ENCODE measurements at regions not wholly inside any gene's neighbourhood (a gene's known extent, or its start where the extent isn't known, plus 50 kb on each side); places are given as distances from the start of the nearest gene placed in this dataset.

DNA sequence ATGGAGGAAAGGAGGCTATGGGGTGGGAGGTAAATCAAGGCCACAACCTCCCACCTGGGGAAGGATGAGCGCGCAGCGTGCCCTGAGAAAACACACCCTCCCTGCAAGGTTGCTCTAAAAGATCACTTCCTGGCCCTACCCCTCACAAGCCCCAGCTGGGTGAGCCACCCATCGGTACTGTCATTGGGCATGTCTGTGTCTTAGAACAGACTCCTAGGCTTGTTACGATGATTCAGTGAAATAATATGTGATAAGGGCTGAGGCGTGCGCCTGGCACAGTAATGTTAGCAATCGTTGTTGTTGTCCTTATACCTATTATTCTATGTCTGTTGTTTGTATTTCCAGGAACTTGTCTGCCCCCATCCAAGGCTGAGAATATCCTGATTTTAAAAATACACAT lies 175.1 kb downstream of the ZFP36L2 start:
- no peak for DNase-seq

DNA sequence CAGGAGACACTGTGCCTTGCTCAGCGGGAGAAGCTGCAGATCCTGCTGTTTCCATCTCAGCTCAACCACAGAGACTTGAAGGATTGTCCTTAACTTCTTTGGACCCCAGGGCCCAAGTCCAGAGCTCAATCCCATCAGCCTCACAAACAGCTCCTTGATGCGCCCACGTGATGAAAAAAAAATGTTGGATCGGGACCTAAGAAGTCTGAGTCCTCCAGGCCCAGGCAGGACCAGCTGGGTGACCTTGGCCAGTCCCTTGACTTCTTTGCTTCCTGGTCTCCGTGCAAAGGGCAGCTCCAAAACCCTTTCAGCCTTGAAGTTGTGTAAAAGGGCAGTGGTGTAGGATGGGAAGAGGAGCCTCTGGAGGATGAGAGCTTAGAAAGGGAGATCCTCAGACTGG lies 175.5 kb downstream of the ZFP36L2 start:
- no peak for DNase-seq

DNA sequence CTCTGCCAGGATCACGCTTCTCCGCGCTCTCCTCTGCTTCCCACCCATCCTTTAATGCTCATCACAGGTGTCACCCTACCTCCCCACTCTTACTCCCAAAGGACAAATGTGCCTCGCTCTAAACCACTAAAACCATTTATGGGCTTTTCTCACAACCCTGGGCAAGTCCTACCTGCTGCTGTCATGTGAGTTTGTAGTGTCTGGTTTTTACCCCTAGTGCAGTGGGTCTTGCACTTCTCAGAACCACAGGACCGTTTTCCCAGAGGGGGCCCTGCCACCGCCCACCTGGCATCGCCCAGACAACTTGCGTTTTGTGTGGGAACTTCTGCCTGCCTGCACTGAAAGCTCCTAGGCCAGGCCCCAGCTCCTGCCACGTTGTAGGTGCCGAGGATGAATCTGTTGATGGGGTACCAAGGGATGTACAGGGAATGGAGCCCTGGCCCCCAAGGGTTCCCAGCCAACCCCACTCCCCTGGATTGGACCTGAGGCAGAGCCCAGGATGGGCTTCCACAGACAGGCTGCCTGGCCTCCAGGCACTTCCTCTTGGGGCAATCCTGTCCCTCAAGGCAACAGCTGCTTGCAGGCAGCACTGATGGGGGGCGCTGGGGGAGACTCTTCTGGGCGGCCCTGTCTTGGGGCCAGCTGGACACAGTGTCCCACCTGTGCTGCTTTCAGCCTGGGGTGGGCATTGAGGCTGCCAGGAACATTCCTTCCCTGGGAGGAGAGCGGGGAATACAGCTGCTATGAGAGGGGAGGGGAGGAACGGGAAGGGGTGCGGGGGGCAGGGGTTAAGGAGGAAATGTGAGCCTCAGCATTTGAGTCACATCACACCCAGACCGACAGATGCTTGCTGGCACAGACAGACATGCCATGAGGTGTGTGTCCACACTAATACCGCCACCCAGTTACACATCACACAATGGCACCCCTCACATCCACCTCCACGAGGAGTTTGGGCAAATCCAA lies 176.3 kb downstream of the ZFP36L2 start:
- no peak for DNase-seq

DNA sequence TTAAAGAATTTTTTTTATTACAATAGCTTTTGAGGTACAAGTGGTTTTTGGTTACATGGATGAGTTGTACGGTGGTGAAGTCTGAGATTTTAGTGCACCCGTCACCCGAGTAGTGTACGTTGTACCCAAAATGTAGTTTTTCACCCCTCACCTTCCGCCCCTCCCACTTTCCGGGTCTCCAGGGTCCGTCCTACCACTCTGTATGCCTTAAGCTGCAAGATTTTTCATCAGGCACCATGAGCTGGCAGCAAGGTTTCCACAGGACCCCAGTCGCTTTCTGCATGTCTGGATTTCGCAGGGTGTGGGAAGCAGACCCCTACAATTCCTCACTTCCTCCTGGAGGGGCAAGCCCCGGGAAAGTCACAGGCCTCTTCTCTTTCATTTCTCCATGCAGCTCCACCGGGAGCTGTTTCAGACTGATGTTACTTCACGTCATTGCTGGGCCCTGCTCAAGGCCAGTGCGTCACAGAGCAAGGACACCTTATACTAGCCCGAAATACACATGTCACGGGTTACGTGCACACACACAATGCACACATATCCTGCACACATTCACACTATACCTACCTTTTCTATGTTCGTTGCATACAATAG lies 179.1 kb downstream of the ZFP36L2 start:
- DNase-seq = no peak

DNA sequence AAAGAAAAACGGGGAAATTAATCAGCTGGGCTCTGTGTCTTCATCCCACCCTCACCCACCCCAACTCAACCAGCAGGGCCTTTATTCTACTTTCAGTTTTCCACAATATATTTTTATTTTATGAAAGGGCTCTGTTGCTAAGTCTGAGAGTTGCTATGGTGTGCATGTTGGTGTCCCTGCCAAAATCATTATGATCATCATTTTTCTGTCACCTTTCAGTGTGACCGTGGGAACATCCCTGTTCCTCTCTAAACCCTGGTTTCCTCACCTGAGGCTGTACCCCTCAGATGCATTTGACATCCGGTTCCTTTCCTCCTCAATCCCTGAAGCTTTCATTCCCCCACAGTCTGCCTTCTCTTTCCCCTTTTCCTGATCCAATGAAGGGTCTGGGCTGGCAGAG lies 180.5 kb downstream of the ZFP36L2 start:
- no peak for DNase-seq

- DNase-seq = no peak
Measured at GRCh38 chr2:43044093-43044681, 182.2 kb downstream of the ZFP36L2 start.

DNA sequence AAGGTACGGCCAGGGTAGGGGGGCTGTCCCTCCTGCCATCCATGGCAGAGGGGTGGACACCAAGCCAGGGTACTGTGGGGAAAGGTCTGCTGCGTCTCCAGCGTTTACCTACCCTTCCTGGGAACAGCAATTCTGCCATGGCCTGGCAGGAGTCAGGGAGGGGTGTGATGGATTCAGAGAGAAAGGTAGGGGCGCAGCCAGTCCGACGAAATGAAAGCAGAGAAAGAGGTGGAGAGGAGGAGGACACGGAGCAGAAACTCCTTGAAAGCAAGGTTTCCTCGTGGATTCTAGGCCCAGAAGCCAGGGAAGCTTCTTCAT lies 182.9 kb downstream of the ZFP36L2 start:
- DNase-seq = no peak

DNA sequence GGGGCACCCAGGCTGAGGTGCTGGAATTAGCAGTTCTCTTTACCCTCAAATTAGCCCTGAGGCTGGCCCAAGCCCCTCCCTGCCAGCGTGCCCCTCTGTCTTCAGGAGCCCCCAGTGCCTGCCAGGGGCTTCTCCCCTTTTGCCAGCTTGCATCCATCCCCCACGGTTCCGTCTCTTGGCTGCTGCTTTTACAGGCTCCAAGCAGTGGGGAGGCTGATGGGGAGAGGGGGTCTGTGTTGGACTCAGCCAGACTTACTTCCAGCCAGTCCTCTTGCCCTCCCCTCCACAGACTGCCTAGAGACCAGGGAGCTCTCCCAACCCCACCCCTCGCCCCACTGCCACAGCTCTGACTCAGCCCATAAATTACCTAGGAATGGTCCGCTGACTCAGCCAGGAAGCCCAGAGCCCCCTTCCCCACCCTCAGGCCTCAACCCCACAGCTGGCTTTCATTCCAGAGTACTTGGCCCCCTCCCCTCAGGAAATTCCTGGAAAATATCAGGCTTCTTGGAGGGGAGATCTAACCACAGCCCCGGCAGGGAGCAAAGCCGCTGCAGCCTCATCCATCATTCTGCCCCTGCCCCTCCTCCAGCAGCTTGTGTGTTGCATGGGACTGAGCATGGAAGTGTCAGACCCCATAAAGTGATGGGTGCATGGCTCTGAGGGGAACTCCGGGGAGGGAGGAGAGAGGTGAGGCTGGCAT lies 184.6 kb downstream of the ZFP36L2 start:
- no peak for DNase-seq

GRCh38 chr2:43041173-43041591 lies 185.2 kb downstream of the ZFP36L2 start:
- DNase-seq = no peak

DNA sequence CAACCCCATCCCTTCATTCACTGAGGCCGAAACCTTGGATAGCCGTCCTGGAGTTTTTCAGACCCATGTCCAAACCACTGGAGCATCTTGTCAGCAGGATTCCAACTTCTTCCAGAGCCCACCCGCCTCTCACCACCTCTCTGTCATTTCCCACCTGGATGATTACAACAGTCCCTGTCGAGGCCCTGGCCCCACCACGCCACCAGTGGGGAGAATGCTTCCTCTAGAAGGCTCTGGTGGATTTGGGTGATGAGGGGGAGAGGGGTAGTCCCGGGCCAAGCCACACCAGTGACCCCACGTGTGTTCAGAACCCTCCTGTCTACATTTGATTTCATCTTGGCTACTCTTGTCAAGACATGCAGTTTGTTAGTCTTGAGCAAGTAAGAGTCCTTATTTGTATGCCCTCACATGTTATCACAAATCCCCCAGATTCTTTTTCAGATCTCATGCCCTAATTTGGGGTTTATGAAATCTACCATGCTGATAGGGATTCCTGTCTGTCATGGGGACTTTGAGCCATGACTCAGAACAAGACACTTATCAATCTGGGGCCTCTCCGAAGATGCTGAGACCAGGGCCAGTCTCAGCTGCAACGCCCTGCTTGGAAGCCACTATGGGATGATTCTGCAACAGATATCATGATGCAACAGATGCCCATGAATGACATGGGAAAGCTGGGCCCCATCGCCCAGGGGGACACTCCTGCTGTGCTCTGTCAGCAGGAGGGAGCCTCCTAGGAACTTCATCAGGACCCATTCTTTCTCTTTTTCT lies 186.1 kb downstream of the ZFP36L2 start:
- DNase-seq = no peak

- DNase-seq = peak; percentile 18 to 47
Measured at GRCh38 chr2:43039376-43040080, 186.9 kb downstream of the ZFP36L2 start.

DNA sequence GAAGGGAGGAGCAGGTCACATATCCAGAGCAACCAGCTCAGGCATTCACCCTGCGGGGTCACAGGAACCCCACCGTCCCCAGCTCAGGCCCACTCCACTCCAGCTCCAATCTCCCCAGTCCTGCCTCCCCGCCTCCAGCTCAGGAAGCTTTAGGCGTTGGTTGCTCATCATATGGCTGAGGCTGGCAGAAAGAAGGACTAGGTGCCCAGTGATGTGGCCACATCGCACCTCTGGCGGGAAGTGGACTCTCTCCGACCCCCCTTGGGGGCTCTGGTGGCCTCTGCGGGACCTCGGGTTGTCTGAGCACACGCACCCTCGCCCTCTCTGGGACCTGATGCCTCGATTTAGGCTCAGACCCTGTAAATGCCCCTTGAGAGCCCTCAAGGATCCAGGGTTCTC lies 187.7 kb downstream of the ZFP36L2 start:
- no peak for DNase-seq

DNA sequence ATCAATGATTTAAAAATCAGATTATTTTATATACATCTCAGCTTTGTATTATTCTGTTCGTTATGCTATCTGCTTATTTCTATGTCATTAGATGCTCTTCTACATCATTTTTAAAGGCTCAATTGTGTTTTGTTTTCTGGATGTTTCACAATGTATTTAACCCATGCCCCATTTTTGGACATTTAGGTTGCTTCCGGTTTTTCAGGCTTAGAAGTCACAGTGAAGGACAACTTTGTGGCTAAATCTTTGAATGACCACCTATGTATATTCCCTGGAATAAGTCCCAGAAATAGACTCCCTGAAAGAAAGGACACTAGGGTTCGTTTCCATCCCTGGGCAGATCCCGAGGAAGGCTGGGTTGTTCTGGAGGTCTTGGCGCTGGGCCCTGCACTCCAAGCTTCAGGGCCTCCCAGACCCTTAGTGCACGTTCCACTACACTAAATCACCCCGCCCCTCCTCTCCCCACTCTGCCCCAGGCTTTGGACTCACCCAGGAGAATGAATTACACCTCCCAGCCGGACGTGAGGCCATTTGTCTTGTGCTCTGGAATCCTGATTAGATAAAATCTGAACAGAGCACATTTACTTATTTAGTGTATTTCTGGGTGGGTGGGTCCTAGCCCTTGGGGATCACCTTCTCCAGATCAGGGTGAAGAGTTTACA lies 188.2 kb downstream of the ZFP36L2 start:
- DNase-seq = no peak

- DNase-seq = no peak
Measured at GRCh38 chr2:43035922-43036321, 190.5 kb downstream of the ZFP36L2 start.

GRCh38 chr2:43034921-43035320 lies 191.5 kb downstream of the ZFP36L2 start:
- DNase-seq = no peak

DNA sequence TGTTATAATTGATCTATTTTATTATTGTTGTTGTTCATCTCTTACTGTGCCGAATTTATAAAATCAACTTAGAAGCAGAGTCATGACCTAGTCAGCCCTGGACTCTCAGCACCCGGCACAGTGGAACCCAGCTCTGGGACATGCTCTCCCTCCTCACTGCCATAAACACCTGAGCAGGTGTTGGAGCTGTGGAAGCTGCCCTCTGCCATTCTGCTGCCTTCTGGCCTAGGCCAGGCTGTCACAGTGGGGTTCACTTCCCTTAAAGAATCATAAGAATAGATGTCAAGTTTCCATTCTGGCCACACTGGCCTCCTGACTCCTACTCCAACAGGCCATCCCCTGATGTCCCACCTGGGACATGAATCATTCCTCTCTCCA lies 192.2 kb downstream of the ZFP36L2 start:
- no peak for DNase-seq

- no peak for DNase-seq
Measured at GRCh38 chr2:43033466-43034241, 192.8 kb downstream of the ZFP36L2 start.

- DNase-seq = no peak
Measured at GRCh38 chr2:43033016-43033270, 193.5 kb downstream of the ZFP36L2 start.

DNA sequence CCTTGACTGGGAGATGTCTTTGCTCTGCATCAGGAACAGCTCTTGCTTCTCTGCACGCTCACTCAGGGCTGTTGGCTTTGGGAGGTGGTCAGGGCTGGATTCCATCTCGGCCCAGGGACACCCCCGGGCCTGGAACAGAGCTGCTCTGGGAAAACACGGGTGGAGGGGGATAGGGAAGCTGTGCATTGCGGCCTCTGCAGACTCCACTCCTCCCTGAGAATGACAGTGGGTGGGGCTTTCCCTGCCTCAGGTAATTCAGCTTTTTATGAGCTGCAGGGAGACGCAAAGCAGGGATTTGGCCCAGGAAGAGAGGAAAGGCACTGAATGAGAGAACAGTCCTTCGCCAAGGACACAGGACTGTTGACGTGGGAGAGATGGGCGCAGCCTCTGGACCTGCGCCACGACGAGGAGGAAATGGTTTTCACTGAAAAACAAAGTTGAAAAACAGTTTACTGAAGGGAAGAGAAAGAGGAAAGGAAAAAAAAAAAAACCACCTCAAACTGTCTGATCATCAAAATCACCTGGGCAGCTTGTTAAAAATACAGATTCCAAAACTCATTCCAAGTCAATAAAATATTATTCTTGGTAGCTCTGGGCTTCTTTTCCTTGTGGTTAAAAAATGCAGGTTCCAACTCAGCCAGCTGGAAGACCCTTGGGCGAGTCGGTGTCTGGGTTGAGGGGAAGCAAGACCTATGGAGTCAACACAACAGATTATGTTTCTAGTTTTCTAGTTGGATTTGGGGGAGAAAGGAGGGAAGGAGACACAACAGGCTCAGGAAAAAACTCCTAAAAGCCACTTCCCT lies 194.0 kb downstream of the ZFP36L2 start:
- no peak for DNase-seq
